ENCODE measurements at regions not wholly inside any gene's neighbourhood (a gene's known extent, or its start where the extent isn't known, plus 50 kb on each side); places are given as distances from the start of the nearest gene placed in this dataset.

DNA sequence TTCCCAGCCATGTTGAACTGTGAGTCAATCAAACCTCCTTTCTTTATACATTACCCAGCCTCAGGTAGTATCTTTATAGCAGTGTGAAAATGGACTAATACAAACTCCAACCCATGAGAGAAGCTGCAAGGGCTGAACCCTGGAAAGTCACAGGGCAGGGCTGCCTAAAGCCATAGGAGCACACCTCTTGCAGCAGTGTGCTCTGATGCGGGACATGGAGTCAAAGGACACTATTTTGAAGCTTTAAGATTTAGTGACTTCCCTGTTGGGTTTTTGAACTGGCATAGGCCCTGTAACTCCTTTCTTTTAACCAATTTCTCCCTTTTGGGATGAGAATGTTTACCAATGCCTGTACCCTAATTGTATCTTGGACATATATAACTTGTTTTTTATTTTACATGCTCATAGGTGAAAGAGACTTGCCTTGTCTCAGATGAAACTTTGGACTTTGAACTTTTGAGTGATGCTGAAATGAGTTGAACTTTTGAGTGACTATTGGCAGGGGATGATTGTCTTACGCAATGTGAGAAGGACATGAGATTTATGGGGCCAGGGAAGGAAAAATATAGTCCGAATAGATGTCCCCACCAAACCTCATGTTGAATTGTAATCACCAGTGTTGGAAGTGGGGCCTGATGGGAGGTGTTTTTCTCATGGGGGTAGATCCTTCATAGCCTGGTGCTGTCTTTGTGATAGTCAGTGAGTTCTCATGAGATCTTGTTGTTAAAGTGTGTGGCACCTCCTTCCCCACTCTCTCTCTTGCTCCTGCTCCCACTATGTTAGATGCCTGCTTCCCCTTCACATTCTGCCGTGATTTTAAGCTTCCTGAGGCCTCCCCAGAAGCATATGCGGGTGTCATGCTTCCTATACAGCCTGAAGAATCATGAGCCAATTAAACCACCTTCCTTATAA is 159.5 kb upstream of the SPEF2 start (continued):
- TF ChIP-seq ZXDC (CRISPR knock-in tag; IDR thresholded peaks at IDR 0.05) (no peak), CEBPB (IDR thresholded peaks at IDR 0.05; ENCODE audit: borderline replicate concordance, low read depth, low read length) (peak; percentile 93), ZNF644 (CRISPR knock-in tag; IDR thresholded peaks at IDR 0.05; ENCODE audit: low read depth) (peak; percentile 43; the same call in 1 of the 2 replicates), PLSCR1 (CRISPR knock-in tag; IDR thresholded peaks at IDR 0.05; ENCODE audit: borderline replicate concordance) (no peak), GATAD2A (CRISPR knock-in tag; IDR thresholded peaks at IDR 0.05) (0 out of 2 replicates have a peak, but pooled peaks have one; percentile 18)

- DNase-seq (ENCODE audit: low spot score): no peak
- no peak overlapping the region for H3K27ac ChIP-seq (ENCODE audit: extremely low read length, insufficient read depth, low read length)
- peaks cover 11% of the 10 kb centered on the region for H3K4me1 ChIP-seq (ENCODE audit: insufficient read depth, low read length)
- no peak for FAIRE-seq
- H3K9ac ChIP-seq (ENCODE audit: insufficient read depth, low read depth, low read length): no peak overlapping the region
- intact Hi-C loops (cut with micrococcal nuclease; ENCODE audit: unreplicated experiment): no loop called here
- in situ Hi-C loops (cut with HindIII; ENCODE audit: extremely low pct_ligation_motif_present, low pct_unique_long_range_greater_than_20kb): no loop called here
- no peak overlapping the region for H2AFZ ChIP-seq (ENCODE audit: low read length)
- H3K4me3 ChIP-seq (replicated peaks in 1 of 3; ENCODE audit: insufficient read depth in 1 of 3, low read depth in 2 of 3, low read length in 3 of 3): no peak overlapping the region
- ChIA-PET POLR2A (no interaction called here), CTCF (ENCODE audit: low intra/inter-chr PET ratio, low total read pairs) (no interaction called here)
- BruUV-seq (replicated peaks): no TSS peak
- ATAC-seq: no peak
- 75% methylated on average over 1 of the region's 1 CpG for WGBS (ENCODE audit: low lambda C conversion rate)
- no peaks in the 10 kb centered on the region for H3K27me3 ChIP-seq (ENCODE audit: control insufficient read depth in 1 of 2, insufficient read depth in 2 of 2, low read length in 2 of 2)
- no peaks in the 10 kb centered on the region for H4K20me1 ChIP-seq (ENCODE audit: insufficient read depth, low read length)
- H3K79me2 ChIP-seq (ENCODE audit: insufficient read depth, low read length): no peaks in the 10 kb centered on the region
- H3K4me2 ChIP-seq (ENCODE audit: low read depth, low read length): no peak overlapping the region
- no peaks in the 10 kb centered on the region for H3K36me3 ChIP-seq (replicated peaks in 1 of 2; ENCODE audit: control insufficient read depth in 1 of 2, insufficient read depth in 2 of 2, low read length in 2 of 2)
- H3K9me3 ChIP-seq (ENCODE audit: low read length): no peaks in the 10 kb centered on the region
- TF ChIP-seq, protein P1, sequence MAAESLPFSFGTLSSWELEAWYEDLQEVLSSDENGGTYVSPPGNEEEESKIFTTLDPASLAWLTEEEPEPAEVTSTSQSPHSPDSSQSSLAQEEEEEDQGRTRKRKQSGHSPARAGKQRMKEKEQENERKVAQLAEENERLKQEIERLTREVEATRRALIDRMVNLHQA (CRISPR knock-in tag; IDR thresholded peaks at IDR 0.05): no peak
- no peak for TF ChIP-seq ESRRA (CRISPR knock-in tag; IDR thresholded peaks at IDR 0.05; ENCODE audit: low read depth)
- no peak for TF ChIP-seq ATF7-NPFF (CRISPR knock-in tag; IDR thresholded peaks at IDR 0.05; ENCODE audit: low read depth)
- no peak for TF ChIP-seq RAD51 (IDR thresholded peaks at IDR 0.05; ENCODE audit: borderline replicate concordance)
- no peak for TF ChIP-seq MATR3 (CRISPR knock-in tag; IDR thresholded peaks at IDR 0.05)
- TF ChIP-seq PHB2 (IDR thresholded peaks at IDR 0.05; ENCODE audit: partially characterized antibody): no peak
- TF ChIP-seq PHF8 (CRISPR knock-in tag; IDR thresholded peaks at IDR 0.05): no peak
- no peak for TF ChIP-seq TRAFD1 (CRISPR knock-in tag; IDR thresholded peaks at IDR 0.05; ENCODE audit: borderline replicate concordance)
- no peak for TF ChIP-seq ZNF383 (CRISPR knock-in tag; IDR thresholded peaks at IDR 0.05; ENCODE audit: borderline replicate concordance)
- TF ChIP-seq RBFOX2 (IDR thresholded peaks at IDR 0.05; ENCODE audit: low read depth, low read length): no peak
- no peak for TF ChIP-seq ZNF614 (CRISPR knock-in tag; IDR thresholded peaks at IDR 0.05; ENCODE audit: borderline replicate concordance)
Measured at GRCh38 chr5:35456506-35456905, 161.2 kb upstream of the SPEF2 start.

Measured in HepG2 (cell line).